ENCODE measurements at regions not wholly inside any gene's neighbourhood (a gene's known extent, or its start where the extent isn't known, plus 50 kb on each side); places are given as distances from the start of the nearest gene placed in this dataset.

DNA sequence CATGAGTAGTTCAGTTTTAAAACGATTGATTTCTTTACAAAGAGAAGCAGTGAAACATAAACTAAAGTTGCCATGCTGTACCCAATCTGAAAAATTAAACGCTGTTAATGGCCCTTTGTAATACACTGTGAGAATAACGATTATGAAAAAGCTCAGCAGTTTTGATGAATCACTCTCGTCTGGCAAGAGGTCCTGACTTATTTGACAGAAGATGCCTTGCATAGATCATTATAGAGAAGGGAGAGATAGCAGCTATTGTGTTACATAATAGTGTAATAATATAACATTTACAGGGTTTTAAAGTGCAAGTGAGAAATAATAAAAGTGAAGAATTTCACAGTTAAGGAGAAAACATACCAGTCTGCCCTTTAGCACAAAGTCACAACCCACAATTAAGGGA lies 361.5 kb upstream of the CDH10 start (continued):
- no peak for TF ChIP-seq BCL11A (IDR thresholded peaks at IDR 0.05; ENCODE audit: low read depth in 2 of 2, low read length in 2 of 2)
- no peak for TF ChIP-seq NRF1 (IDR thresholded peaks at IDR 0.05; ENCODE audit: low read depth, low read length)

All from H1 (cell line).